Germinal center (tissue), 1 donor: ENCODE measurements at regions not wholly inside any gene's neighbourhood (a gene's known extent, or its start where the extent isn't known, plus 50 kb on each side); places are given as distances from the start of the nearest gene placed in this dataset.
"Not testable (repeated sequence)": the region's sequence is repeated elsewhere in the genome, so short reads cannot be mapped to it uniquely, and the experiment has no call there.

Experiments
- DNase-seq: peaks from one replicate; pipeline ENCODE4 v3.0.0; 2012; ENCODE audit warnings: mixed read lengths, low spot score

GRCh38 chr5:130324953-130325671, 420.8 kb downstream of the CHSY3 start:
- no peak for DNase-seq

GRCh38 chr5:130323804-130324454, 419.7 kb downstream of the CHSY3 start:
- DNase-seq: peak; percentile 24

GRCh38 chr5:130321931-130322330, 417.7 kb downstream of the CHSY3 start:
- no peak for DNase-seq

DNA sequence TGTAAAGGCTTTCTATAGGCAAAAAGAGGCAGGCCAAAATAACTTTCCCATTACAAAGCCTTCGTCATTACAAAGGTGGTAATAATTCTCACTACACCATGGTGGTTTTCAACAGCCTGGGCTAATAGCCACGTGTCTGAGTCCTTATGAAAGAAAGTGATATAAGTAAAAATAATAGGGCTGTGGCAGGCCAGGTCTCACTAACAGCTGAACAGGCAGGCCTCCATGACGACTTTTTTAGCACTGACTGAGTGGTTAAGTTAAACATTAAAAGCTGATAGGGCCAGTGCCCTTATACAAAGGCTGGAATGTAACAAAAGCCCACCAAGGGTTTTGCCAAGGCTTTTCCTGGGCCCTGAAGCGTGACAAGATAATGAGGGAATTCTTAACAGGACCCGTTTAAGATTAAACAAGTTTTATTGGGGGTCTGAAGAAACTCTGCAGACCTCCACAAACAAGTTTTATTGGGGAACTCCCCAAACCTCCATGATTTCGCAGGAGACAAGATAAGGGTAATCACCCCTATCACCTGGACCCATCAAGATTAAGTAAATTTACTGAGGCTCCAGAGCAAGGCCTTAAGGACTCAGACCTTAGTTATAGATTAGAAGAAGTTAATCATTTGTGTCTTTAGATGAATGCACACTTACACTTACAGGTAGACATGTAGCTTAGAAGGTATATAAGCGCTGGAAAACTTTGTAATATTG, 412.9 kb downstream of the CHSY3 start:
- DNase-seq: no peak

- DNase-seq: no peak
These were observed 391.0 kb downstream of the CHSY3 start for GRCh38 chr5:130295235-130295634.

- not testable (repeated sequence) for DNase-seq
These were observed 390.5 kb downstream of the CHSY3 start for GRCh38 chr5:130294798-130295197.

- no peak for DNase-seq
These were observed 386.0 kb downstream of the CHSY3 start for GRCh38 chr5:130290219-130290618.

GRCh38 chr5:130289132-130290088, 385.1 kb downstream of the CHSY3 start:
- no peak for DNase-seq

- no peak for DNase-seq
These were observed 383.2 kb downstream of the CHSY3 start for GRCh38 chr5:130287438-130287837.

GRCh38 chr5:130286971-130287370, 382.7 kb downstream of the CHSY3 start:
- no peak for DNase-seq

DNA sequence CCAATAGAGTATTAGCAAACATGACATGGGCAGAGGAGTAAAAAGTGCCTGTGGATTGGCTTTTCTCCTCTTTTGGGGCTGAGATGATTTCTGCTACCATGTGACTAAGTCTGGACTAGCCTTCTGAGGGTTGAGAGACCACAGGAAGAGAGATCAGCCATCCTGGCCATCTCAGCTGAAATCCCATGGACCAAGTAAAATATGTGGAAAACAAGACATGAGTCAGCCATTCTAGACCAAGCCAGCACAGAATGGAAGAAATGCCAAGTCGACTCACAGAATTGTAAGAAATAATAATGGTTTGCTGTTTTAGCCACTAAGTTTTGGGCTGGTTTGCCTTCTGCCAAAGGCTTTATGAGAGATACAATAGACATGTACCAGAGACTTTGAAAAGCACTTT, 377.8 kb downstream of the CHSY3 start:
- DNase-seq: no peak

- DNase-seq: no peak
These were observed 376.4 kb downstream of the CHSY3 start for GRCh38 chr5:130280528-130281217.

DNA sequence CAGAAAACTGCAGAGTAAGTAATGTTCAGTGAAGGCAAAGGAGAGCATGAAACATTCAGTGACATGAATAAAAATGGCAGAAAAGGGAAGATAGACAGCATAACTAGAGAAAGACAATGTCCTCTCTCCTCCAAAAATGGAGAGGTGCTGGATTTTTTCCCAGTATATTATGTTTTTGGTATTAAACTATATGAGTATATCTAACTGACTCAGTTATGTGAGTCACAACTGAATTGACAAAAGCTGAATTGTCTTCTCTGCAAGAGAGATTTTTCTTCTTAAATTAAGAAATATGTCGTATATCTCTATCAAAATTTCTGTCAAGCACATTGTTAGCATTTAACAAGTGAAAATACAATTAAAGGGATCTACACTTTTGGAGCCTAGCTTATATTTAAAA, 375.1 kb downstream of the CHSY3 start:
- no peak for DNase-seq

GRCh38 chr5:130278136-130278535, 373.9 kb downstream of the CHSY3 start:
- DNase-seq: no peak

DNA sequence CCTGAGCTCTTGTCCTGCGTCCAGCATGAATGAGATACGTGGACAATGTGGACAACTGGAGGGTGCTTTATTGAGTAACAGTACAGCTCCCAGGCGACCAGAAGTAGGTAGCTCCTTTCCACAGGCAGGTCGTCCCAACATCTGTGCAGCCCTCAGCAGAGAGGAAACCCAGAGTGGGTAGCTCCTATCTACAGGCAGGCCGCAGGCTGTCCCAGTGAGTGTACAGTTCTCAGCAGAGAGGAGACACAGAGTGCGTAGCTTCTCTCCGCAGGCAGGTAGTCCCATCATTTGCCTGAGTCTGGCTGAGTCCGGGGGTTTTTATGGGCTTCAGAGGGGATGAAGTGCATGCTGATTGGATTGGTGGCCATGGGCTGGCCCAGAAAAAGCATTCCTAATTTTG, 373.3 kb downstream of the CHSY3 start:
- no peak for DNase-seq

GRCh38 chr5:130277002-130277401, 372.7 kb downstream of the CHSY3 start:
- no peak for DNase-seq

GRCh38 chr5:130272837-130273236, 368.6 kb downstream of the CHSY3 start:
- no peak for DNase-seq

DNA sequence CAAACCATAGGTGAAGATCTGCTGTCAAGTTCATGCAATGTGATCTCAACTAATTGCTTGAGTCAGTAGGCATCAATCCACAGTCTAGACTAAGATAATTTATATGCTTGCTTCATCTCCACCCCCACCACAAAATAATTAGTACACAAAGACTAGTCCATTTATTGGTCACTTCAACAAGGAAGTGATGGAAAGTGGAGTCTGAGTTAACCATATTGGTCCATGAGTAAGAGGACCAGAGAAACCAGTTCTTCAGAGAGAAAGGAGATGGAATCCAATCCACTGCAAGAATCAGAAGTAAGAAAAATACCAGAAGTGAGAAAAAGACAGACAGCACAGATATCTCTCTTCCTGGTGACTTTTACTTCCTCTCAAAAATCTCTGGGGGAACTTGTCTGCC, 366.5 kb downstream of the CHSY3 start:
- no peak for DNase-seq

DNA sequence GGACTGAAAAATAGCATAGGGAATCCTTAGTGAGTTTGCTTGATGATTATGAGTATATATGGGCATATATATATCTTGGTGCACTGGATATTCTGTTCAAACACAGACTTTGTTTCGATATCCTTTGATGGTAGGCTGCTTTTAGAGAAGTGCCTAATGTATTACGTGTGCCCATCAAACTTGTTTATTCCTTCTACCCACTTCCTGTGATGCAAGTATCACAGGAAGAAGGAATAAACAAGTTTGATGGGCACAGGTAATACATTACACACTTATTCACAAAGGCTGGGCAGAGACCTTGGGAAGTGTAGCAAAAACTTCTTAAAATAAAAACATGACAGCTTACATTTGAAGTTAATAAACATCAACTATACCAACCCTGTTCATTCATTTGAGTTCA, 364.2 kb downstream of the CHSY3 start:
- DNase-seq: no peak

DNA sequence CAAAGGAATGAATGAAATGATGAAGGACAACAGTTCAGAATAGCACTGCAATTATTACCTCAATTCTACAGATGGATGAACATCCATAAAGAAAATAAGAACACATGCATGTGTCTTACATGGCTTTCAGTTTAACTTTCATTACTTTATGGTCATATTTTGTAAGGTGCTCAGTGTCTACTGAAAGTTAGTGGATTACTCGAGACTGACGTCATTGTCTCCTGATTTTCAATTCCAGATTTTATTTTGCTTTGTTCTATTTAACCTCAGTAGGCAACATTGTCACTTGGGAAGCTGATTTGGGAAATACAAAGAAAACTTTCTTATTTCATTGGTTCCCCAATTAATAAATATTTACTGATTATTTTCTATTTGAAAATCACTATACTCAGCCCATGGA, 363.7 kb downstream of the CHSY3 start:
- no peak for DNase-seq

DNA sequence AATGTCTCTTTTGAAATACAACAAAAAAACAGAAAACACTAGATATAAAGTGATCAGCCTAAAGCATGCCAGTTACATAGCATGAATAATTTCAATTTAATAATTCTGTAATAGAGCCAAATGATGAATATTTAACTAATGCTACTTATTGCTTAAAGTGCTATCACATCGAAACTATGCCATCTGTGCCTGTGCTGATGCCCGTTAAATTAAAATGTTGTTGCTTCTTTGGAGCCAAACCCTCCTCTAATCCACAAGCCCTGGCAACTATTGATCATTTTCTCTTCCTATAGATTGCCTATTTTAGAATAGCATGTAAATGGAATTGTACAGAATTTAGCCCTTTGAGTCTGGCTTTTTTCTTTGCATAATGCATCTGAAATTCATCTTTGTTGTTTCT, 356.2 kb downstream of the CHSY3 start:
- no peak for DNase-seq
